GM21390 (cell line): ENCODE measurements at regions not wholly inside any gene's neighbourhood (a gene's known extent, or its start where the extent isn't known, plus 50 kb on each side); places are given as distances from the start of the nearest gene placed in this dataset.

Experiments
- ATAC-seq: cut with Tn5 transposase; IDR thresholded peaks from one replicate; pipeline ENCODE4 v1.9.1; 2021; ENCODE audit not compliant: unreplicated experiment

- ATAC-seq: no peak
These were observed 95.7 kb downstream of the VAPA start for GRCh38 chr18:10009321-10010144.

- no peak for ATAC-seq
These were observed 96.8 kb downstream of the VAPA start for GRCh38 chr18:10010611-10011015.

GRCh38 chr18:10011061-10011460 lies 97.2 kb downstream of the VAPA start:
- no peak for ATAC-seq

GRCh38 chr18:10011751-10012150 lies 97.9 kb downstream of the VAPA start:
- ATAC-seq: no peak

GRCh38 chr18:10012526-10012925 lies 98.7 kb downstream of the VAPA start:
- ATAC-seq: no peak

- ATAC-seq: no peak
These were observed 100.1 kb downstream of the VAPA start for GRCh38 chr18:10013621-10014543.

GRCh38 chr18:10015288-10015701 lies 101.5 kb downstream of the VAPA start:
- no peak for ATAC-seq

GRCh38 chr18:10015941-10016819 lies 102.4 kb downstream of the VAPA start:
- ATAC-seq: no peak

GRCh38 chr18:10017043-10017442 lies 103.2 kb downstream of the VAPA start:
- ATAC-seq: no peak

- ATAC-seq: no peak
These were observed 104.5 kb downstream of the VAPA start for GRCh38 chr18:10018289-10018688.

- no peak for ATAC-seq
These were observed 106.4 kb downstream of the VAPA start for GRCh38 chr18:10020171-10020570.

- ATAC-seq: no peak
These were observed 108.5 kb downstream of the VAPA start for GRCh38 chr18:10022365-10022764.

- ATAC-seq: no peak
These were observed 110.2 kb downstream of the VAPA start for GRCh38 chr18:10023853-10024570.

GRCh38 chr18:10025711-10026670 lies 112.2 kb downstream of the VAPA start:
- no peak for ATAC-seq

GRCh38 chr18:10027031-10027430 lies 113.2 kb downstream of the VAPA start:
- no peak for ATAC-seq

GRCh38 chr18:10027461-10027860 lies 113.6 kb downstream of the VAPA start:
- no peak for ATAC-seq

GRCh38 chr18:10029711-10030110 lies 115.9 kb downstream of the VAPA start:
- ATAC-seq: no peak

GRCh38 chr18:10030816-10031541 lies 117.2 kb downstream of the VAPA start:
- ATAC-seq: no peak
